PC-9 (cell line): ENCODE measurements at regions not wholly inside any gene's neighbourhood (a gene's known extent, or its start where the extent isn't known, plus 50 kb on each side); places are given as distances from the start of the nearest gene placed in this dataset.

Experiments used
- EZH2 ChIP-seq: fragments of 200-600 bp; sonication (generic); IDR thresholded peaks from 2 replicates; pipeline ENCODE4 v1.8.0; 2017; ENCODE audit warnings: antibody characterized with exemption, low read depth
- TF ChIP-seq, protein P1 (sequence below): fragments of 200-600 bp; sonication (generic); conservative IDR thresholded peaks from 2 replicates; pipeline ENCODE4 v1.6.1; 2017; ENCODE audit warnings: mixed run types, antibody characterized with exemption, mild to moderate bottlenecking, moderate library complexity

DNA sequence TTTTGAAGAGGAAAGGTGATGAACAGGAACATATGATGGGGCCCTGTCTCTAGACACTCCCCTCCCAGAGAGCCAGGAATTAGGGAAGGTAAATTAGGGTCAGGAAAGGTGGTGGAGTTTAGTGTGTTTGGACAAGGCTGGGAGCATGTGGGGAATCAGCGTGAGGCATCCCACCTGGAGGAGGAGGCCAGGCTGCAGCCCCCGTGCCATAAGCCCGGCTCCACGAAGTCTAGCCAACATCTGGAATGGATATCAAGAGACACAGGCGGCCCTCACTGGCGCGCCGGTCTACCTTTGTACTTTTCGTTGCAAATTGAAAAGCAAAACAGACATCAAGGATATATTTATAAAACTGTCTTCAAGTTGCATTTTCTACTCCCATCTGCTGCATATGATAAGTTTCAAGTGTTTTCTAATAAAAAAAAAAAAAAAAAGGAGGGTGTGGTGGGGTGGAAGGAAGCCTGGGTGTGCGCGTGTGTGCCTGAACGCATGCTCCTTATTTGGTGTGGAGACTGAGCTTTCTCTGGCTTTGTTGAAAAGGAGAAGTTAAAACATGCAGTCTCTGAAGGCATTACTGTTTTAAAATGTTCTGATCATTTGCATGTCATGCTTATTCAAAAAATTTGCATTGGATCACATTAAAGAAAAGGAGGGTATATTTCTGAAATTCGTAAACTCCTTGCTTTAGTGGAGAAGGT lies 546.7 kb upstream of the ID2 start:
- TF ChIP-seq, protein P1, sequence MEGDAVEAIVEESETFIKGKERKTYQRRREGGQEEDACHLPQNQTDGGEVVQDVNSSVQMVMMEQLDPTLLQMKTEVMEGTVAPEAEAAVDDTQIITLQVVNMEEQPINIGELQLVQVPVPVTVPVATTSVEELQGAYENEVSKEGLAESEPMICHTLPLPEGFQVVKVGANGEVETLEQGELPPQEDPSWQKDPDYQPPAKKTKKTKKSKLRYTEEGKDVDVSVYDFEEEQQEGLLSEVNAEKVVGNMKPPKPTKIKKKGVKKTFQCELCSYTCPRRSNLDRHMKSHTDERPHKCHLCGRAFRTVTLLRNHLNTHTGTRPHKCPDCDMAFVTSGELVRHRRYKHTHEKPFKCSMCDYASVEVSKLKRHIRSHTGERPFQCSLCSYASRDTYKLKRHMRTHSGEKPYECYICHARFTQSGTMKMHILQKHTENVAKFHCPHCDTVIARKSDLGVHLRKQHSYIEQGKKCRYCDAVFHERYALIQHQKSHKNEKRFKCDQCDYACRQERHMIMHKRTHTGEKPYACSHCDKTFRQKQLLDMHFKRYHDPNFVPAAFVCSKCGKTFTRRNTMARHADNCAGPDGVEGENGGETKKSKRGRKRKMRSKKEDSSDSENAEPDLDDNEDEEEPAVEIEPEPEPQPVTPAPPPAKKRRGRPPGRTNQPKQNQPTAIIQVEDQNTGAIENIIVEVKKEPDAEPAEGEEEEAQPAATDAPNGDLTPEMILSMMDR, result no peak
- no peak for TF ChIP-seq EZH2
